A549 (cell line): ENCODE measurements at regions not wholly inside any gene's neighbourhood (a gene's known extent, or its start where the extent isn't known, plus 50 kb on each side); places are given as distances from the start of the nearest gene placed in this dataset.
A peak's percentile ranks its signal among the peaks of the same experiment; 100 is the strongest.

Experiments
- ATAC-seq, 2 experiments: fragments of 200-7000 bp in 1 of 2; fragments of >200 bp in 1 of 2; cut with Nextera tagmentation in 1 of 2; cut with Tn5 transposase in 1 of 2; 3 replicates each; pipeline versions ENCODE4 v1.8.0 to v1.9.1; 2018 to 2020; ENCODE audit warnings: mild to moderate bottlenecking in 1 of 2, moderate library complexity in 1 of 2
- CTCF ChIA-PET: fragments of 300-600 bp; sonication (Branson Sonifier 250); formaldehyde crosslinking; extraction: SDS; loops from one replicate; lab custom pipeline; 2021; ENCODE audit warnings: antibody characterized with exemption, inconsistent platforms; lab: Yijun Ruan, JAX
- POLR2A ChIA-PET: fragments of 350-600 bp; formaldehyde crosslinking; extraction: SDS; loops from one replicate; lab custom pipeline; 2021; ENCODE audit warnings: antibody characterized with exemption, inconsistent platforms; lab: Yijun Ruan, JAX
- DNase-seq, 2 experiments: peaks; one replicate each; pipeline versions ENCODE4 v3.0.0 to v3.0.0-alpha.2; 2011 to 2016; ENCODE audit warnings: low read depth in 1 of 2, low spot score in 1 of 2
- FAIRE-seq: peaks from 2 replicates; lab custom pipeline; 2011; peaks lifted over from hg19 to GRCh38; lab: Jason Lieb, UNC
- H3K27ac ChIP-seq, 2 experiments: fragments of >200 bp; sonication (Bioruptor Twin); formaldehyde crosslinking; 3 replicates each; pipeline ENCODE4 v1.5.1; 2016 to 2017
- H3K4me1 ChIP-seq: fragments of >200 bp; sonication (Bioruptor Twin); formaldehyde crosslinking; 3 replicates; pipeline ENCODE4 v1.6.1; 2016
- H3K4me2 ChIP-seq: fragments of >200 bp; sonication (Bioruptor Twin); formaldehyde crosslinking; 3 replicates; pipeline ENCODE4 v1.6.1; 2016
- H3K4me3 ChIP-seq: fragments of >200 bp; sonication (Bioruptor Twin); formaldehyde crosslinking; 3 replicates; pipeline ENCODE4 v1.5.1; 2016
- H3K9me3 ChIP-seq: fragments of >200 bp; sonication (Bioruptor Twin); formaldehyde crosslinking; 3 replicates; pipeline ENCODE4 v1.6.1; 2016
- CBX2 ChIP-seq: fragments of 200-600 bp; sonication (generic); IDR thresholded peaks from 2 replicates; pipeline ENCODE4 v1.6.1; 2016; ENCODE audit warnings: low read depth, mild to moderate bottlenecking, borderline replicate concordance
- CHD2 ChIP-seq: fragments of 150-350 bp; IDR thresholded peaks from 2 replicates; pipeline ENCODE4 v1.6.1; 2014; ENCODE audit warnings: low read length; ENCODE audit not compliant: partially characterized antibody
- CHD4 ChIP-seq: fragments of 200-600 bp; sonication (generic); IDR thresholded peaks from 2 replicates; pipeline ENCODE4 v1.6.1; 2016; ENCODE audit warnings: antibody characterized with exemption, mild to moderate bottlenecking, borderline replicate concordance
- EP300 ChIP-seq, 2 experiments: fragments of >200 bp; sonication (Bioruptor Twin); formaldehyde crosslinking; IDR thresholded peaks; 2 replicates in 1 of 2; 3 replicates in 1 of 2; pipeline ENCODE4 v1.6.1; 2016 to 2017
- HDAC2 ChIP-seq: fragments of 200-600 bp; sonication (generic); IDR thresholded peaks from 2 replicates; pipeline ENCODE4 v1.6.1; 2016
- HES2 ChIP-seq: fragments of >200 bp; sonication (Bioruptor Twin); formaldehyde crosslinking; IDR thresholded peaks from 2 replicates; pipeline ENCODE4 v1.6.1; 2016
- HEYL ChIP-seq: fragments of 250-450 bp; sonication (Bioruptor Pico); IDR thresholded peaks from 2 replicates; pipeline ENCODE4 v1.8.0; 2021; ENCODE audit warnings: mild to moderate bottlenecking, moderate library complexity
- HOXB5 ChIP-seq: fragments of 250-450 bp; sonication (Bioruptor Pico); IDR thresholded peaks from 2 replicates; pipeline ENCODE4 v1.5.0; 2020; ENCODE audit warnings: mild to moderate bottlenecking, moderate library complexity
- JUN ChIP-seq, 2 experiments: fragments of >200 bp; sonication (Bioruptor Twin); formaldehyde crosslinking; IDR thresholded peaks; 2 replicates in 1 of 2; 3 replicates in 1 of 2; pipeline ENCODE4 v1.6.1; 2016 to 2017
- MAZ ChIP-seq: fragments of 150-350 bp; IDR thresholded peaks from 2 replicates; pipeline ENCODE4 v1.6.1; 2014; ENCODE audit warnings: antibody characterized with exemption, low read depth, low read length, borderline replicate concordance
- NR3C1 ChIP-seq: fragments of >200 bp; sonication (Bioruptor Twin); formaldehyde crosslinking; IDR thresholded peaks from 3 replicates; pipeline ENCODE4 v1.6.1; 2017
- POLR2AphosphoS2 ChIP-seq: conservative IDR thresholded peaks from 2 replicates; pipeline ENCODE4 v1.6.1; 2012; ENCODE audit warnings: low read length, improper control_type of control experiment, inconsistent platforms
- RAD21 ChIP-seq, 2 experiments: fragments of >200 bp in 1 of 2; sonication (Bioruptor Twin) in 1 of 2; formaldehyde crosslinking in 1 of 2; IDR thresholded peaks in 1 of 2; conservative IDR thresholded peaks in 1 of 2; 2 replicates in 1 of 2; 3 replicates in 1 of 2; pipeline ENCODE4 v1.6.1; 2012 to 2018; ENCODE audit warnings: inconsistent platforms in 1 of 2
- RFX5 ChIP-seq: fragments of 450-650 bp; IDR thresholded peaks from 2 replicates; pipeline ENCODE4 v1.7.1; 2014; ENCODE audit warnings: antibody characterized with exemption, mild to moderate bottlenecking, moderate library complexity
- RNF2 ChIP-seq: fragments of 200-600 bp; sonication (generic); IDR thresholded peaks from 2 replicates; pipeline ENCODE4 v1.6.1; 2016; ENCODE audit warnings: low read depth, mild to moderate bottlenecking, antibody characterized with exemption, moderate library complexity, borderline replicate concordance
- SMC3 ChIP-seq: fragments of >200 bp; sonication (Bioruptor Twin); formaldehyde crosslinking; IDR thresholded peaks from 3 replicates; pipeline ENCODE4 v1.6.1; 2018; ENCODE audit warnings: inconsistent platforms
- SREBF2 ChIP-seq: fragments of 450-650 bp; IDR thresholded peaks from 2 replicates; pipeline ENCODE4 v1.6.1; 2014; ENCODE audit warnings: mild to moderate bottlenecking, moderate library complexity
- TFCP2L1 ChIP-seq: fragments of 250-450 bp; sonication (Bioruptor Pico); IDR thresholded peaks from 2 replicates; pipeline ENCODE4 v1.5.0; 2021; ENCODE audit warnings: mild to moderate bottlenecking
- WGBS: methylation state at CpG from one replicate; pipeline ENCODE4 v1.1.6; 2017; ENCODE audit errors: missing lambda C conversion rate; 5-methylcytosine and 5-hydroxymethylcytosine counted together
- TF ChIP-seq, protein P1 (sequence below): IDR thresholded peaks from 2 replicates; pipeline ENCODE4 v1.6.1; 2012; ENCODE audit warnings: low read depth, borderline replicate concordance
- TF ChIP-seq, protein P2 (sequence below): fragments of >200 bp; sonication (Bioruptor Twin); formaldehyde crosslinking; IDR thresholded peaks from 3 replicates; pipeline ENCODE4 v1.5.1; 2016
- TF ChIP-seq, protein P3 (sequence below): IDR thresholded peaks from 2 replicates; pipeline ENCODE4 v1.6.1; 2012

- WGBS: 0% methylated on average over 1 of the region's 1 CpG
- Histone ChIP-seq H3K4me1 (no peaks in the 10 kb centered on the region), H3K27ac (no peak overlapping the region), H3K4me2 (peak overlapping the region; percentile 37; the same call in 2 of the 3 replicates), H3K4me3 (no peak overlapping the region), H3K9me3 (no peaks in the 10 kb centered on the region; the same call in 2 of the 3 replicates)
- TF ChIP-seq EP300 (IDR thresholded peaks at IDR 0.05) (no peak), CBX2 (no peak), SREBF2 (no peak), CHD4 (no peak), NR3C1 (no peak), TFCP2L1 (CRISPR knock-in tag) (no peak), HOXB5 (CRISPR knock-in tag) (no peak), CHD2 (no peak), HES2 (no peak), HDAC2 (no peak), RNF2 (no peak), MAZ (no peak), RFX5 (no peak), JUN (IDR thresholded peaks at IDR 0.05) (no peak), HEYL (CRISPR knock-in tag) (no peak)
- TF ChIP-seq, protein P1, sequence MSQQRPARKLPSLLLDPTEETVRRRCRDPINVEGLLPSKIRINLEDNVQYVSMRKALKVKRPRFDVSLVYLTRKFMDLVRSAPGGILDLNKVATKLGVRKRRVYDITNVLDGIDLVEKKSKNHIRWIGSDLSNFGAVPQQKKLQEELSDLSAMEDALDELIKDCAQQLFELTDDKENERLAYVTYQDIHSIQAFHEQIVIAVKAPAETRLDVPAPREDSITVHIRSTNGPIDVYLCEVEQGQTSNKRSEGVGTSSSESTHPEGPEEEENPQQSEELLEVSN: no peak
- TF ChIP-seq, protein P2, sequence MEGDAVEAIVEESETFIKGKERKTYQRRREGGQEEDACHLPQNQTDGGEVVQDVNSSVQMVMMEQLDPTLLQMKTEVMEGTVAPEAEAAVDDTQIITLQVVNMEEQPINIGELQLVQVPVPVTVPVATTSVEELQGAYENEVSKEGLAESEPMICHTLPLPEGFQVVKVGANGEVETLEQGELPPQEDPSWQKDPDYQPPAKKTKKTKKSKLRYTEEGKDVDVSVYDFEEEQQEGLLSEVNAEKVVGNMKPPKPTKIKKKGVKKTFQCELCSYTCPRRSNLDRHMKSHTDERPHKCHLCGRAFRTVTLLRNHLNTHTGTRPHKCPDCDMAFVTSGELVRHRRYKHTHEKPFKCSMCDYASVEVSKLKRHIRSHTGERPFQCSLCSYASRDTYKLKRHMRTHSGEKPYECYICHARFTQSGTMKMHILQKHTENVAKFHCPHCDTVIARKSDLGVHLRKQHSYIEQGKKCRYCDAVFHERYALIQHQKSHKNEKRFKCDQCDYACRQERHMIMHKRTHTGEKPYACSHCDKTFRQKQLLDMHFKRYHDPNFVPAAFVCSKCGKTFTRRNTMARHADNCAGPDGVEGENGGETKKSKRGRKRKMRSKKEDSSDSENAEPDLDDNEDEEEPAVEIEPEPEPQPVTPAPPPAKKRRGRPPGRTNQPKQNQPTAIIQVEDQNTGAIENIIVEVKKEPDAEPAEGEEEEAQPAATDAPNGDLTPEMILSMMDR: no peak
- TF ChIP-seq, protein P3, sequence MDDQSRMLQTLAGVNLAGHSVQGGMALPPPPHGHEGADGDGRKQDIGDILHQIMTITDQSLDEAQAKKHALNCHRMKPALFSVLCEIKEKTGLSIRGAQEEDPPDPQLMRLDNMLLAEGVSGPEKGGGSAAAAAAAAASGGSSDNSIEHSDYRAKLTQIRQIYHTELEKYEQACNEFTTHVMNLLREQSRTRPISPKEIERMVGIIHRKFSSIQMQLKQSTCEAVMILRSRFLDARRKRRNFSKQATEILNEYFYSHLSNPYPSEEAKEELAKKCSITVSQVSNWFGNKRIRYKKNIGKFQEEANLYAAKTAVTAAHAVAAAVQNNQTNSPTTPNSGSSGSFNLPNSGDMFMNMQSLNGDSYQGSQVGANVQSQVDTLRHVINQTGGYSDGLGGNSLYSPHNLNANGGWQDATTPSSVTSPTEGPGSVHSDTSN: no peak
- POLR2A ChIA-PET: no interaction called here
- CTCF ChIA-PET: interaction anchor here (1.5 kb wide), 1 partner anchor 13 kb away, joined by 6 read pairs; no protein-coding TSS in a partner anchor
- no peak for ATAC-seq
- no peak for DNase-seq
- FAIRE-seq: no peak
Measured at GRCh38 chr12:54762390-54762789, 91.9 kb upstream of the MUCL1 start.

DNA sequence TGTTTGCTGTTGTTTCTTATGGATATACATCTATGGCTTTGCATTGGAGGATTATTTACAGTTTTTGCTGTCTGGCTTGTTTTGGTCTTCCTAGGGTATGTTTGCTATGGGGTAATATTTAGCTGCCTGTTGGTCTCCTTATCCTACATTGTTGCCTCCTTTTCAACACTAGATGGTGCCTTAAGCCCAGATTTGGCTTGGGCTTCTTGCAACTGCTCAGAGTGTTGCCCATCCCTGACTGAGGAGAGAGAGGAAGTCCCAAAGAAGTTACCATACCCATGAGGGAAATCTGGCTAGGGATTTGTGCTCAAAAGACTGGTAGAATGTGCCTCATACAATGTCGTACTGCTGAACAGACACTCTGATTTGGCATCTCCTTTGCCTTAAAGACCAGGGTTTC is 94.6 kb upstream of the MUCL1 start:
- ATAC-seq (peak; percentile 90 to 92; a peak in 5 of 6 replicates), FAIRE-seq (no peak), DNase-seq (peak in 1 of 2 experiments; percentile 56)
- H3K4me2 ChIP-seq: no peak overlapping the region
- ChIA-PET CTCF (interaction anchor here (0.7 to 3.8 kb wide), 15 partner anchors 10 to 316 kb away, joined by 3 to 81 read pairs (median 4); no protein-coding TSS in a partner anchor), POLR2A (no interaction called here)
- TF ChIP-seq POLR2AphosphoS2 (no peak), RAD21 (conservative IDR thresholded peaks at IDR 0.05 in 1 of 2, IDR thresholded peaks at IDR 0.05 in 1 of 2) (peak; percentile 69 to 83), SMC3 (peak; percentile 73)
- TF ChIP-seq, protein P2: peak; percentile 52
- no peaks in the 10 kb centered on the region for H3K4me1 ChIP-seq
- H3K27ac ChIP-seq: no peak overlapping the region
- no peaks in the 10 kb centered on the region; the same call in 2 of the 3 replicates for H3K9me3 ChIP-seq
- WGBS: 5% methylated on average over 1 of the region's 1 CpG
- no peak overlapping the region for H3K4me3 ChIP-seq
